NCI-H2171 treated with DMSO at 0.1 percent for 48 hours (cell line): ENCODE measurements at regions not wholly inside any gene's neighbourhood (a gene's known extent, or its start where the extent isn't known, plus 50 kb on each side); places are given as distances from the start of the nearest gene placed in this dataset.

Source experiments
- DNase-seq: peaks from one replicate; lab custom pipeline; 2025; lab: John Stamatoyannopoulos, UW

DNA sequence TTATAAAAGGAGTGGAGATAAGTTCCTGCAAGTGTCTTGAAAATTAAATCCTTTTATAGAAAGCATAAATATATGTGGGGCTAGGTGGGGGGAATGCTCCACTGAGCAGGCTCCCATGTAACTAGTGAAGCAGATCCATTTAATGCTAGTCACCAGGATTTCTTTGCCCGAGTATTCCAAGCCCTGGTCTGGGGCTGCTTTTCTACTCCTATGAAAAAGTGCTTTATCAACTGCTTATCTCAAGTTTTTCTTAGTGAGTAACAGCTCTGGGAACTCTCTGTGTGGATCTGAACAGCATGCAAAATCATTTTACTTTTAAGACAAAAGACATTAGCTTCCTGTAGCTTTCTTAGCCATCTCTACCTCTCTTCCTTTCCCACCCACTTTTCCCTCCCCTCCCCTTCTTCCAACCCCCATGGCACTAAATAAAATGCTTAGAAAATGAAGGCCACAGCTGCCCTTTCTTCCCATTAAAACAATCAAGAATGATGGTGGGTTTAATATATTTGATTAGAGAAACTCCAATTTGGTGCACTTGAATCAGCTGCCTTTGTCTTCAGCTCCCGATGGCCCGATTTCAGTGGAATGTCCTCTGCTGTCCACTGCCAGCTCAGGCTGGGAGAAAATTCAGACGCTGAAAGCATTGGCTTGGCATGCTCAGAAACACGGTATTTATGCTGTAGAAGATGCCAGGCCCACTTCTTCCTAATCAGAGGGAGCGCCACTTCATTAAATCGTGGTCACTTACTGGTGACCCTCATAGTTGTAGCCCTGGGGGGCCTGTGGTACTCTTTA, 475.1 kb downstream of the FOXO1 start:
- no peak for DNase-seq

DNA sequence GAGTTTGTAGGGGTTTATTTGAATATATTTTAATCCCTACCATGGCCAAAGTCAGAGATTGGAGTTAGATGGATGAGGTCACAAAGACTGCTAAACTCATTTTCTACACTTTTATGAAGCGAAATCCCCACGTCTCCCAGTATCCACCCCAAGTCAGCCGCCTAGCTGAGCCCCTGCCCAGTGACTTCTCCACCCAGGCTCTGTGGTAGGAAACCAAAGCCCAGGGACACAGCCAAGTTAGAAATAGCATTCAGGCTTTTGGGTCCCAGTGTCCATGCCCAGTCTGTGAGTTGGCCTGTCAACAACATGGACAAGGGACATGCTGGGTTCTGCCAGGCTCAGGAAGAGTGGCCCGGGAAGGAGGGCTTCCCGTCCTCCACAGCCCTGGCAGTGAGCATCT, 474.0 kb downstream of the FOXO1 start:
- DNase-seq, result no peak

DNA sequence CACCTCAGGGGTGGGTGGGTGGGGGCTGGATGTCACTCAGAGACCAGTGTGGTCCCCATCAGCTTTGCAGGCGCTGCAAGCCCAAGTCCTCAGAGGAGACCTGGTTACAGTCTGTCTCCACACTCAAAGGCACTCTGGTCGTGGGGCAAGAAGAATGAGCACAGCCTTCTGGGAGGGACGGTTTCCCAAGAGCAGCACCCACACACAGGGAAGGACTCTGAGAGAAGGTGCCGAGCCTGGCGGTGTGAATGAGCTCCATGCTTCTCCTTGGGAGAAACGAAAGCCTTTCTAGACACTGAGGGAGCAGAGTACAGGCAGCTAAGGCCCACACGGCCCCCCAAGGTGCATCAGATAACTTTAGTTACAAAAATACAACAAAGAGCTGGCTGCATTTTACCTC, 473.6 kb downstream of the FOXO1 start:
- DNase-seq, result no peak

DNA sequence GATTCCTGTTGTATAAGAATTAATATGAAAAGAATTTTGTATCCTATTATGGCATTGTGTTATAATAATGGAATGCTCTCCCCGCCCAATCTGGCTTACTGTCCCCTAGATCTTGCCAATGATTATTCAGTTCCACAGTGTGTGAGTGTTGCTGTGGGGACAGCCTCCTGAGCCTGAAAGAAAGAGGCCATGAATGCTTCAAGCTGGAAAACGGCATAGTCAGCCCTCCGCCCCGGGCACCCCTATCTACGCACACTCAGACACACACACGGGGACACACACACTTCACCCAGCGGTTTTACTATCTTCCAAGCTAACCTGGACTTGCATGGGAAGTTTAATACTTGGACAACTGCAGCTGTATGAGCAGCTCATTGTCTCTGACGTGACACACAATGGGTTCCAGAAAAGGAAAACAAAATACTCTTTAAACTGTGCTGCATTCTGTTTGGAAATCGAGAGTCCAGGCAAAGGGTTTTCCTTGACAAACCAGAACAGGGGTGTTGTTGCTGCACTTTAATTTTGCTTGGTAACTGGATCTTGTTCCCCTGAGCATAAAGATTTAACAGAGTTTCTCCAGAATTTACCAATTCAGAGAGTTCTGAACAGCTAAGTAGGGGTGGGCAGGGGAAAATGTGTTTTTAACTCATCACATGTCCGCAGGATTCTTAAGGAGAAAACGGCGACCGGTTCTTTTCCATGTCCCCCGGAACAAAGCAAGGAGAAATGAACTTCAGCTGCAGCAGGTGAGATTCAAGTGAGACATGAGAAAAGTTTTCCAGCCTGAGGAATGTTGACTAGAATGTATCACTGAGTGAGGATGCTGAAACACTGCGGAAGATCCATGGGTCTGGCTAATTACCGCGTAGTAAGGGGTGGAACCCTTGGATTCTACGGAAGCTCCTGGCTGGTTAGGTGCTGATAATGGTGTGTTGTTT, 472.9 kb downstream of the FOXO1 start:
- DNase-seq, result no peak

DNA sequence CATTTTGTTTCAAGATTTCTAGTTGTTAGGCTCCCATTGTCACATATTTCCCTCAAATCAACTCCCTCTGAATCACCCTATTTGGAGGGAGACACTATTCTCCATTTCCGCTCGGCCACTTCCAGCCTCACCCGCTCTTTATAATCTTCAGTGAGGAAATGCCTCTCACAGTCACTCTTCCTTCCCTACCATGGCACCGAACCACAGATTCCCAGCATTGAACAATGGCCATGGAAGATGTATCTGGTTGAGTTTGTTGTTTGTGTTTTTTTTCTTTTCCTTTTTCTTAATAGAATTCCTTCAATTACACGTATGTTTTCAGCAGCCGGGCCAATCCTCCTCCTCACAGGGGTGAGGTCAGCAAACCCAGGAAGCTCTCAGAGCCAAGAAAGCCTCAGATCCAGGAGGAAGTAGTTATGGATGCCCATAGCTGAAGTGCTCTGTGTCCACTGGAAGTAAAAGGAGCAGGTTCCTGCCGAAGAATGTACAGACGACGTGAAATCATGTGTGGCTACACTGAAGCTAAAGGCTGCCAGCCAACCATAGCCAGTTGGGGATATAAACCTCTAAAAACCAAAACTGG, 472.1 kb downstream of the FOXO1 start:
- DNase-seq, result no peak

DNA sequence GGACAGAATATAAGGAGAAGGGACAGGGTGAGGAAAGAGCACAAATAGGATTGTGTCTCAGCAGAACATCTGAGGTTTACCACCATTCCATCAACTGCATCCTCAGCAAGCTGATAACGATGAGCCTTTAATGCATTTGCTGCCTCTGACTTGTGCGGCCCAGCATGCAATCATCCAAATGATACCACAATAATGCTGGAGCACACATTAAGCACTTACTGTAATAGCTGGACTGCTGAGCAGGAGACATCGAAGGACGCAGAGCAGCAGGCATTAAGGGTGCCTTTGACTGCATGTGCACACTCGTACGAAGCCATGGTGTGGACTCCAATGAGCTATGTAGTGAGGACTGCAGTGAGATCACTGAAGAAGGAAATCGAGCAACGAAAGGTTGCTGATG, 469.4 kb downstream of the FOXO1 start:
- no peak for DNase-seq

DNA sequence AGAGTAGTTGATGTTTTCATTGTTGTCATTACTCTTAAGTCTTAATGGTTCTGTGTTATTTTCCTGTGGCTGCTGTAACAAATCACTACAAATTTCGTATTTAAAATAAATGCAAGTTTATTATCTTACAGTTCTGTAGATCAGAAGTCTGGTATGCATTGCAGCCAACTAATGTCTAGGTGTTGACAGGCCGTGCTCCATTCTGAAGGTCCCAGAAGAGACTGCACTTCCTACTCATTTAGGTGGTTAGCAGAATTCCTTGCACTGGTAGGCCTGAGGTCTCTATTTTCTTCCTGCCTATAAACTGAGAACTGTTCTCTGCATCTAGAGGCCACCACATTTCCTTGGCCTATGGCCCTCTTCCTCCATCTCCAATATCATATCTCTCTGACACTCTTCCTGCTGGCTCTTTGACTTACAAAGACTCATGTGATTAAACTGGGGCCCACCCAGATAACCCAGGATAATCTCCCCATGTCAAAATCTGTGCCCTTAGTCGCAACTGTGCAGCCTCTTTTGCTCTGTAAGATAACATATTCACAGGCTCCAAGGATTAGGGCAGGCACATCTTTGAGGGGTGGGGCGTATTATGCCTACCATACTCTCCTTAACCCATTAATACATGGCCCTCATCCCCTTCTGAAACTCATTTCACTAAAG, 468.4 kb downstream of the FOXO1 start:
- no peak for DNase-seq

DNA sequence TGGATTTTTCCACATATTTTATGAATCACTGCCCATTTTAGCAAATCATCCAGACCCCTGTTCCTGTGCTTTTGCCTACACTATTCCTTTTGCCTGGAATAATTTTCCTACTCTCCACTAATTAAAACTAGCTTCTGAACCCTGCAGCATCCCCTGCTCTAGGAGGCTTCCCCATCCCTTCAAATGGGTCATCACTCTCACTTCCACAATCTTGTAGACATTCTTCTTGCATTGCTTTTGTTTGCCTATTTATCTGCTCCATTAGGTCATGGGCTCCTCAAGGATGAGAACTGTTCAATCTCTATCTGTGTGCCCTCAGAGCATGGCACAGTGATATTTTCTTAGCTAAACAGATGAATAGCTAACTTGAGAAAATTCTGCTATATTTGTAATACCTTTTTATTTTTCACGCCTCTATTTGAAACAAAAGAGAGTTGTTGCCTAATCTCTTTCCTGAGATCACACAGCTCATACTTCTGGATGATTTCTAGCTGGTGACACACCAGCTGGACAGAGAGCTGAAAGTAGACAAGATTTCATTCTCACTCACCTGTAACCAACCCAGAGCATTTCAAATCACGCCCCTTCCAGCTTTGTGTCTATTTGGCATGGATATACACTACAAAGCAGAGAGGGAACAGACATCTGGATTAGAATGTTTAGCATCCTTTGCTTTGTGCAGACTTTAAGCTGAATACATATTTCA, 466.0 kb downstream of the FOXO1 start:
- no peak for DNase-seq

DNA sequence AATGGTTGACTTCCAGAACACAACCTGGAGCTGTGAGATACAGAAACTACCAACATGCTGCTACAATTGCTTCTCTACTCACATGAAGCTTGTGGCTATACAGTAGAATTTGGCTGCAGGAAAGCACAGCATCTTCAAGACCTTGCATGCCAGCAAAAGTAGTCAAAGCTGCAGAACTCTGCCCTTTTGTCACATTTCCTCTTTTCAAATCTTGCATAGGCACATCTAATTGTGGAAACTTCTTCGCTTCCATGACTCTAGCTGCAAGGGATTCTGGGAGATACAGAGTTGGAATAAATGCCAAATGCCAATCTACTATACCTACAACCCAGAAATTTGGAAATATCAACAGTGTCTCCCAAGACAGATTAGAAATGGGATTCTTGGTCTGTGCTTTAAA, 462.2 kb downstream of the FOXO1 start:
- DNase-seq, result no peak

DNA sequence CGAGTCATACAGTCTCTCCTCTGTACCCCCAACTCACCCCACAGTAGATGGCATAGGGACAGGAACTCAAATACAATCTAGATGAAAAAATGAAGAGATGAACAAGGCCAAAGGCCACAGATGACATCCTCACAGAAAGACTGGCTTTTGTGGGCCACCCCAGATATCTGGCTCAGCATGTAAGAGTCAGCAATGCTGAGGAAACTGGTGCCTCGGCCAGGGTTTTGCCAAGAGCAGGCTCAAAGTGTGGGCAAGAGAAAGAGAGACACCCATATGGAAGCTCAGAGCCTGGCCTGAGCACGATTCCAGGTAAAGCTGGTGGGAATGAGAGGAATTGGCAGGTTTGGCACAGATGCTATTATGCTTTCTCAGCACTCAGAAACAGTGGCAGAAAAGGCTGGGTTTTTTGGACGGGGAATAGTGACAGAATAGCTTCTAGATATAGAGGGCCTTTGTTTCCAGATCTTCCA, 460.6 kb downstream of the FOXO1 start:
- no peak for DNase-seq

DNA sequence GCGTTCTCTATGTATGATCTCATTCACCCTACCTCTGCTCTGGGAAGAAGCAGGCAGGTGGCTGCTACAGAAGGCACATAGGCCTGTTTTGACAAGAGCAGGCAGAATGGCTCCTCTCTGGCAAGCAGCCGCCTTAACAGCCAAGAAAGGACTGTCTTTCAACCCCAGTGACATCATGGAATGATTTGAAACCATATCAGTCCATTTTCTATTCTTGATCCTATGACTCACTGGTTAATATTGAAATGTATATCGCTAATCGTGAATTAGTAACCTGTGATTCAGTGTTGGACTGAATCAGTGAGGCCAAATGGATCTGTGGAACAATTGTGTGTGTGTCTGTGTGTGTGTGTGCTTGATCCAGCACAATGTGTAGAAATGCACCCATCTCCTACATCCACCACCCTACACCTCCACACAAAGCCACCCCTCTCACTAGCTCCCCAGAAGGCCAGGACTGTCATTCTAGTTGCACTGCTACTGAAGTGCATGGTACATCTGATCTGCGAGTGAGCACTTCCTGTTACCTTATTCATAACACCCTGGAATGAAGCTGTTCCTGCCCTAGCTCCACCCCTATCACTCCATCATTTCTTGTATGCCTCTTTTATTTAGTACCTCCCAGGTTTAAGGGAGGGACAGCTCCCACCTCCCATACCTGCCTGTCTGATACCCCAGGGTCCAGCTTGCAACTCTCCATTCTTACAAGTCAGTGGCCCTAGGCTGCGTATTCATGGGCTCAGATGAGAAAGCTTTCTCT, 460.0 kb downstream of the FOXO1 start:
- DNase-seq, result peak; percentile 45

DNA sequence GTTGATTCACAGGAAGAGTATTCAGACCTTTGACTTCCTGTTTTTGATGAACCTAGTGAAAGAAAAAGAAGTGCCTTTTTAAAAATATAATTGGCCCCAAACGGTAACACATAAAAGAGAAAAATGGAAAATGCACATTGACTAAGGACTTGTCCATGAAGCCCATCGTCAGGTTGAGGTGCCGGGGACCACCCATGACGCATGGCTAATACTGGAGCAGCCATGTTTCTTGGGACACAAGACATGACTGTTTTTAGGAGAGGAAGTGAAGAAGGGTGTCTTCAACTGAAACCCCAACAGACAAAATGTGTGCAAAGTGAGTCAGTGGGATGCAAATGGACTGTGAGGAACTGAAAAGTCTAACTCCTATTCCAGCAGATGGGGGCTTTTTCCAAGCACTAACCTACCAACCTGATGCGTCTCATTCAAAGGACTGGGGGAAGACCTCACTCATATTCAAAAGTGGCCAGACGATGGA, 459.4 kb downstream of the FOXO1 start:
- DNase-seq, result no peak

DNA sequence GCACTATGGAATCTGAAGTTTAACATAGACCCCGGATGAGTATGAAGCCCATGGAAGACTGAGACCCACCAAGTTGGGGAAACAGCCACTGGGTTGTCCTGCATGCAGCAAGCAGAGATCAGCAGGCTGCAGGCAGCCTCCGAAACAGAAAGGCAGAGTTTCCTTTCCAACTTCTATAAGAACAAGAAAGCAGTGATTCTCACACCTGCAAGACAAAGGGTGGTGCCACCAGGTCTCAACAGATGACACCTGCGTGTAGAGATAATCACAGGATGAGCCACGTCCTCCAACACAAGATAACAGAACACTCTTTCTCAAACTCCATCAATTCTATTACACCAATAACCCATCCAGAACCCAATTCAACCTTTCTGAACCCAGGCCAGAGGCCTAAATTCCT, 457.9 kb downstream of the FOXO1 start:
- no peak for DNase-seq

DNA sequence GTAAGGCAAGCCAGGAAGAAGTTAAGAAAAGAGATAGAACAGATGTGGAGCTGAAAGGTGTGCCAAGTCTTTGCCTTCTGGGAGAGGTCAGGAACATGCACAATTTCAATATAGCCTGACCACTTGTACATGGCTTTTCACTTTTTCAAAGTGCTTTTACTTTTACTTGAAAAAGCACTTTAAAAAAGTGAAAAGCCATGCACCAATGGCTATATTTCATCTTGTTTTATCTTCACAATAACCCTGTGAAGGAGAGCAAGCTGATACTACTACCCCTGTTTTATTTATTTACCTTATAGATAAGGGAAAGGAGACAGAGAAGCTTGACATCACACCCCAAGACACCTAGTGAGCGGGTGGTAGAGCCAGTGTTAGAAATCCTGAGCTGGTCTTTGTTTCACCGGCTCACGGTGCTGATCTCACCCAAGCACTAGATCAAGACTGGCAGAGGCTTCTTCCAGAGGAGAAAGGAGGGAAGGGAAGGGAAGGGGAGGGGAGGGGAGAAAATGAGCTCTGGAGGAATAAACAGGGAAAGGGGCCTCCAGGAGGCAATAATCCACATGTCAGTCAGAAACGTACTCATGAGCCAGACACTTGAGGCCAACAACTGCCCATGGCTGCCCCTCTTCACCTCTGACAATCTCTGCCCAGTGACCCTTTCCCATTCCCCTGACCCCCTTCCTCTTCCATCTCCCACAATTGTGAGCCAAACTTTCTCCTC, 455.4 kb downstream of the FOXO1 start:
- no peak for DNase-seq

DNA sequence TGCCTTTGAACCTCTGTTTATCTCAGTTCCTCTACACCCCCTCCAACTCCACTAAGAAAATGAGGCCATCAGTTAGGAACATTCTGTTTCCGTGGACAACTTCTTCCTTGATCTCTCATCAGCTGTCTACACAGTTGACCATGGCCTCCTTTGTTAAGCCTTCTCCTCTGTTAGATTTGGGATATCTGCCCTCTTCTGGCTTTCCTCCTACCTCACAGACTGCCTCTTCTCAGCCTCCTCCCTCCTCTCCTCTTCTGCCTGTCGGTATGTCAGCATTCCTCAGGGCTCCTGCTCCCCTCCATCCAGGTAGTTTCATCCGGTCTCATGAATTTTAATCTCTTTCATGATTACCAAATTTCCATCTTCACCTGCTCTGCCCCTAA, 454.9 kb downstream of the FOXO1 start:
- no peak for DNase-seq

DNA sequence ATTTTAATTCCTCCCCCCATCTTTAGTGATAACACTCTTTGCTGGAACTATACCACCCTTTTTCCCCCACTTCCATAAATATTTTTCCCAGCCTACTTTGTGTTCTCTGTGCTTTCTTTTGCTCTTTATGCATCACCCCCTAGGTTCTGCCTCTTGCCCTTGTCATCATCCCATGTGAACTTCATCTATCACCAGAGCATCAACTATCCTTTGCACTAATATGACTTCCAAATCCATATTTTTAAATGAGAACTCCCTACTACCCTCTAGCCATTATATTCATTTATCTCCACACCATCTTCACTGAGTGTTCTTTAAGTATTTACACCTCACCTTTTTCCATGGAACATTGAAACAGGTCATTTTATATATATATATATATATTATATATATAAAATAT, 452.7 kb downstream of the FOXO1 start:
- no peak for DNase-seq

DNA sequence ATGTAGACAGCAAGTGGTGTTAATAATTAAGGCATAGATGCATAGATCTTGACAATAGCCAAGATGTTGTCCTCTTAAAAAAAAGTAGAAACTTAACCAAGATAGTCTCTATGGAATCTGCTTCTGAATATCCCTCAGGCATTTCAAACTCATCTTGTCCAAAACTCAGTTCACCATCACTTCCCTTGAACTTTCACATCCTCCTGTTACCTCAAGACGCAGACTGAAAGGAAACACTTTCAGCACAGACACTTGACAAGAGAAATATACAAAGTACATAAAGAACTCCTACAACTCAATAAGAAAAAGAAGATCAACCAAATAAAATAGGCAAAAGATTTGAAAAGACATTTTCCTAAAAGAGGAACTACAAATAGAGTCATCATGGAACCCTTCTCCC, 451.1 kb downstream of the FOXO1 start:
- DNase-seq, result no peak

DNA sequence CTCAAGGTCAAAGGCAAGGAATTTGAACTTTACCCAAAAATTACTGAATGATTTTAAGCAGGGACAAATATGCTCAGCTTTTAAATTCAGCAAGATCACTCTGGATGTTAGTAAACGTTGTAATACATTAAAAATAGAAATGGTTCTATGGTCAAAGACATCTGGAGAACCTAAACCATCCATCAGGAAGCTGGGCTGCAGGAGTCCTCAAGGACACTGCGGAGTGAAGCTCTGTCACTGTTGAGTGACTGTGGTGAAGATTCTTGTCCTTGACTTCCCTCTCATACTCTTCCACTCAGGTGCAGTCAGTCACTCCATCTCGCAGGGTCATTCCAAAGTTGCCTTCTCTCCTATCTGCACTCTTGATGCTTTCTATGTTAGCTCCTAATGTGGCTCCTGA, 450.7 kb downstream of the FOXO1 start:
- DNase-seq, result no peak

DNA sequence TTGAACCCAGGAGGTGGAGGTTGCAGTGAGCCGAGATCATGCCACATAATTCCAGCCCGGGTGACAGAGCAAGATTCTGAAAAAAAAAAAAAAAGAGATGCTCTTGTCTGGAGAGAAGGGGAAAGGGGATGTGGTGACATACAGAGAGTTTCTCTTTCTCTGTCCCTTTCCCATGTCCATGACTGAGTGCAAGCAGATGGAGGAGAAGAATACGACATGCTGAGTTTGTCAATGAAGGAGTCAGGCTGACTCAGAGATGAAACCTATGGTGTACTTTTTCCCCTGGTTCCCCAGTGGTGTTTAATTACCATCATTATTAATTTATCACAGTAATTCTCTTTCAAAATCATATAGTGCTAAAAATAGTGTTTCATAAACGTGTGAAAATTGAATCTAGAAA, 448.8 kb downstream of the FOXO1 start:
- DNase-seq, result no peak

DNA sequence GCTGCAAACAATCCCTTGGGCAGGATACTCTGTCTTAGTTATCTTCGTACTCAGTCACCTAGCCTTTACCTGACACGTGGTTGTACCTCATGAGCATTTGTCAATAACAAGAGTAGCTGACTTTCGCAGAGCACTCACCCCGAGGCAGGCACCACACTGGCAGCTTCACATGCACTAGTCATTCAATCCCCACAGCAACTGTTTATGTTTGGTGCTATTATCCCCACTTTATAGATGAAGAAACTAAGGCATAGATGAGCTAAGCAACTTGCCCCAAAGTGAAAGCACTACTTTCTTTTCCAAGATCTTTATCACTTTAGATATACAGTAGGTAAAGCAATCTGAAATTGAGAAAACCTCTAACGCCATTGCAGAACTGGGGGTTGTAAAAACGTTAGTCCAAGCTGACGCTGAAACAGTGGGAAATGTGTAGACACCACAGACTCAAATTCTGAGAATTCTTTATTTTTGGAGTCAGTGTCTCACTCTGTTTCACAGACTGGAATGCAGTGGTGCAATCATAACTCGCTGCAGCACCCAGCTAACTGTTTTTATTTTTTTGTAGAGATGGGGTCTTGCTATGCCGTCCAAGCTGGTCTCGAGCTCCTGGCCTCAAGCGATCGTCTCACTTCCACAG, 446.0 kb downstream of the FOXO1 start:
- no peak for DNase-seq
